Endothelial cell of umbilical vein (primary cell): ENCODE measurements at regions not wholly inside any gene's neighbourhood (a gene's known extent, or its start where the extent isn't known, plus 50 kb on each side); places are given as distances from the start of the nearest gene placed in this dataset.

ENCODE experiments used
- BruUV-seq: library from RNA; stranded (reverse); fragments of 400-500 nt; replicated peaks from 2 replicates; lab custom pipeline; 2021; lab: Mats Ljungman, UMichigan
- CTCF ChIA-PET: fragments of 300-600, 350-600 bp; sonication (Branson Sonifier 250); formaldehyde crosslinking; loops from one replicate; lab custom pipeline; 2021; ENCODE audit warnings: antibody characterized with exemption, inconsistent platforms; lab: Charles Lee
- POLR2A ChIA-PET: fragments of 300-600, 350-600 bp; sonication (Branson Sonifier 250); formaldehyde crosslinking; loops from one replicate; lab custom pipeline; 2021; ENCODE audit warnings: antibody characterized with exemption, inconsistent platforms; lab: Charles Lee
- DNase-seq: peaks from one replicate; pipeline ENCODE4 v3.0.0-alpha.2; 2011; ENCODE audit warnings: low read depth, low spot score
- FAIRE-seq: peaks from 2 replicates; lab custom pipeline; 2011; peaks lifted over from hg19 to GRCh38; lab: Jason Lieb, UNC
- H2AFZ ChIP-seq: 2 replicates; pipeline ENCODE4 v1.6.0; 2012; ENCODE audit warnings: low read depth, low read length, control low read depth, inconsistent platforms
- H3K27ac ChIP-seq: 2 replicates; pipeline ENCODE4 v1.5.1; 2011; ENCODE audit warnings: low read depth, mild to moderate bottlenecking, control low read depth, low read length, moderate library complexity; ENCODE audit not compliant: insufficient read depth
- H3K27me3 ChIP-seq, 2 experiments: 2 replicates each; pipeline versions ENCODE4 v1.6.0 to v1.6.1; 2011; ENCODE audit warnings: low read length in 2 of 2, mixed read lengths in 1 of 2; ENCODE audit not compliant: control insufficient read depth in 2 of 2, insufficient read depth in 2 of 2
- H3K36me3 ChIP-seq, 2 experiments: 2 replicates in 1 of 2; 3 replicates in 1 of 2; pipeline ENCODE4 v1.5.1; 2011; ENCODE audit warnings: low read length in 2 of 2, mild to moderate bottlenecking in 1 of 2, moderate library complexity in 1 of 2; ENCODE audit not compliant: control insufficient read depth in 2 of 2, insufficient read depth in 2 of 2; ENCODE audit errors: extremely low read depth in 1 of 2
- H3K4me1 ChIP-seq: 3 replicates; pipeline ENCODE4 v1.5.1; 2011; ENCODE audit warnings: mild to moderate bottlenecking, low read length; ENCODE audit not compliant: control insufficient read depth, insufficient read depth; ENCODE audit errors: extremely low read depth
- H3K4me2 ChIP-seq: 2 replicates; pipeline ENCODE4 v1.6.1; 2011; ENCODE audit warnings: low read length, control low read depth, mixed read lengths; ENCODE audit not compliant: insufficient read depth
- H3K4me3 ChIP-seq, 3 experiments: fragments of 200-600 bp in 1 of 3; sonication (generic), shearing (Covaris generic) in 1 of 3; replicated peaks in 1 of 3; 2 replicates each; pipeline ENCODE4 v1.5.1; 2011 to 2016; ENCODE audit warnings: control low read depth in 3 of 3, low read length in 3 of 3, mild to moderate bottlenecking in 2 of 3, inconsistent platforms in 1 of 3, low read depth in 1 of 3, moderate library complexity in 1 of 3; ENCODE audit not compliant: insufficient read depth in 1 of 3
- H3K79me2 ChIP-seq: 2 replicates; pipeline ENCODE4 v1.6.0; 2012; ENCODE audit warnings: low read length, inconsistent platforms; ENCODE audit not compliant: control insufficient read depth, insufficient read depth
- H3K9ac ChIP-seq: replicated peaks from 2 replicates; pipeline ENCODE3; 2011; ENCODE audit warnings: low read length, control low read depth; ENCODE audit not compliant: insufficient read depth; ENCODE audit errors: extremely low read depth
- H3K9me1 ChIP-seq: replicated peaks from 3 replicates; pipeline ENCODE4 v1.6.0; 2011; ENCODE audit warnings: mild to moderate bottlenecking, low read length; ENCODE audit not compliant: control insufficient read depth, insufficient read depth; ENCODE audit errors: extremely low read depth
- H3K9me3 ChIP-seq: replicated peaks from 2 replicates; pipeline ENCODE4 v1.5.1; 2012; ENCODE audit warnings: low read length, inconsistent platforms; ENCODE audit not compliant: control insufficient read depth, insufficient read depth
- H4K20me1 ChIP-seq: replicated peaks from 2 replicates; pipeline ENCODE3; 2011; ENCODE audit warnings: mild to moderate bottlenecking, low read length; ENCODE audit not compliant: control insufficient read depth, insufficient read depth; ENCODE audit errors: extremely low read depth
- EZH2 ChIP-seq: IDR thresholded peaks from 2 replicates; pipeline ENCODE4 v1.6.1; 2012; ENCODE audit warnings: borderline replicate concordance, low read depth, mild to moderate bottlenecking, moderate library complexity, low read length, inconsistent platforms; ENCODE audit not compliant: severe bottlenecking
- FOS ChIP-seq: IDR thresholded peaks from 2 replicates; pipeline ENCODE4 v1.6.1; 2011; ENCODE audit warnings: mild to moderate bottlenecking, low read length, moderate library complexity, borderline replicate concordance; ENCODE audit not compliant: insufficient read depth
- GATA2 ChIP-seq: IDR thresholded peaks from 2 replicates; pipeline ENCODE4 v1.7.0; 2011; ENCODE audit warnings: low read depth, mild to moderate bottlenecking, moderate library complexity, mixed read lengths, low read length; ENCODE audit not compliant: insufficient read length, insufficient read depth
- JUN ChIP-seq: IDR thresholded peaks from 2 replicates; pipeline ENCODE4 v1.6.1; 2011; ENCODE audit warnings: borderline replicate concordance, low read depth; ENCODE audit not compliant: insufficient read length, insufficient read depth
- MYC ChIP-seq: IDR thresholded peaks from one replicate; pipeline ENCODE4 v1.6.1; 2011; ENCODE audit warnings: mild to moderate bottlenecking, low read depth, low read length
- POLR2A ChIP-seq: IDR thresholded peaks from 2 replicates; pipeline ENCODE4 v1.6.1; 2012; ENCODE audit warnings: low read depth, mild to moderate bottlenecking, control low read depth, low read length
- POLR2AphosphoS5 ChIP-seq: IDR thresholded peaks from 2 replicates; pipeline ENCODE4 v1.6.1; 2012; ENCODE audit warnings: low read depth, mild to moderate bottlenecking, control low read depth, low read length, moderate library complexity; ENCODE audit not compliant: insufficient read depth
- dilution Hi-C: fragments of 300-500 bp; cut with MboI; formaldehyde crosslinking; loops from one replicate; pipeline ENCODE4 v1.15.0; 2019; ENCODE audit warnings: low sequenced_read_pairs; ENCODE audit not compliant: extremely low pct_ligation_motif_present
- intact Hi-C: fragments of 100-400 bp; cut with micrococcal nuclease; formaldehyde crosslinking; loops from one replicate; pipeline ENCODE4 v1.10.0; 2022
- TF ChIP-seq, protein P1 (sequence below), 2 donors: IDR thresholded peaks; 1 replicate in 1 of 2; 2 replicates in 1 of 2; pipeline ENCODE4 v1.5.1; 2011; ENCODE audit warnings: low read length in 2 of 2, mild to moderate bottlenecking in 2 of 2, moderate library complexity in 2 of 2, control low read depth in 1 of 2, inconsistent platforms in 1 of 2, low read depth in 1 of 2; ENCODE audit not compliant: insufficient read depth in 1 of 2; ENCODE audit errors: extremely low read depth in 1 of 2
- TF ChIP-seq, protein P2 (sequence below): IDR thresholded peaks from 2 replicates; pipeline ENCODE4 v1.6.1; 2011; ENCODE audit not compliant: insufficient read depth, insufficient read length

DNA sequence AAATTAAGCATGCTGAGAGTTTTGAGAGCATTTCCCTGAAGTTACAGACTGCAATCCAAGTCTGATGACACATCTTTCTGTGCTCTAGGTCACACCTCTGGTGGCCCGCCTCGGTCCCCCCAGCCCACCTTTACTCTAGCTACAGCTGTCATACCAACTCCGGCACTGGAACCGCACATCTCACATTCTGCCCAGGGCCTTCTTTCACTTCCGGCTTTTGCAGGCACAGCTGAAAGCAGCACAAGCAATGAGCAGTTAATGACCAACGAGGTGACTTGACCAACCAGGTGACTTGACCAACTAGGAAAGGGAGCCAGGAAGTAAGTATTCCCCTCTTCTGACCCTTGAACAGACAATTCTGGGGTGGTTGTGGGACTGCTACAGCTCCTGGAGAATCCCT, 88.6 kb upstream of the MOCS1 start:
- no peaks in the 10 kb centered on the region for H4K20me1 ChIP-seq
- DNase-seq (no peak), FAIRE-seq (no peak)
- no peaks in the 10 kb centered on the region for H3K9me1 ChIP-seq
- no peak overlapping the region for H3K9ac ChIP-seq
- ChIA-PET POLR2A (no interaction called here), CTCF (no interaction called here)
- no peaks in the 10 kb centered on the region for H3K36me3 ChIP-seq
- H3K27ac ChIP-seq = no peak overlapping the region
- H3K4me3 ChIP-seq = no peak overlapping the region
- dilution Hi-C loops = no loop called here
- no peak overlapping the region for H2AFZ ChIP-seq
- BruUV-seq = no TSS peak
- no peaks in the 10 kb centered on the region for H3K4me1 ChIP-seq
- TF ChIP-seq POLR2A (no peak), GATA2 (no peak), EZH2 (no peak), FOS (no peak), MYC (no peak), JUN (no peak), POLR2AphosphoS5 (no peak)
- TF ChIP-seq, protein P1, sequence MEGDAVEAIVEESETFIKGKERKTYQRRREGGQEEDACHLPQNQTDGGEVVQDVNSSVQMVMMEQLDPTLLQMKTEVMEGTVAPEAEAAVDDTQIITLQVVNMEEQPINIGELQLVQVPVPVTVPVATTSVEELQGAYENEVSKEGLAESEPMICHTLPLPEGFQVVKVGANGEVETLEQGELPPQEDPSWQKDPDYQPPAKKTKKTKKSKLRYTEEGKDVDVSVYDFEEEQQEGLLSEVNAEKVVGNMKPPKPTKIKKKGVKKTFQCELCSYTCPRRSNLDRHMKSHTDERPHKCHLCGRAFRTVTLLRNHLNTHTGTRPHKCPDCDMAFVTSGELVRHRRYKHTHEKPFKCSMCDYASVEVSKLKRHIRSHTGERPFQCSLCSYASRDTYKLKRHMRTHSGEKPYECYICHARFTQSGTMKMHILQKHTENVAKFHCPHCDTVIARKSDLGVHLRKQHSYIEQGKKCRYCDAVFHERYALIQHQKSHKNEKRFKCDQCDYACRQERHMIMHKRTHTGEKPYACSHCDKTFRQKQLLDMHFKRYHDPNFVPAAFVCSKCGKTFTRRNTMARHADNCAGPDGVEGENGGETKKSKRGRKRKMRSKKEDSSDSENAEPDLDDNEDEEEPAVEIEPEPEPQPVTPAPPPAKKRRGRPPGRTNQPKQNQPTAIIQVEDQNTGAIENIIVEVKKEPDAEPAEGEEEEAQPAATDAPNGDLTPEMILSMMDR (IDR thresholded peaks at IDR 0.05; ENCODE audit: extremely low read depth in 1 of 2, insufficient read depth in 1 of 2, low read depth in 1 of 2, low read length in 2 of 2) = no peak
- TF ChIP-seq, protein P2, sequence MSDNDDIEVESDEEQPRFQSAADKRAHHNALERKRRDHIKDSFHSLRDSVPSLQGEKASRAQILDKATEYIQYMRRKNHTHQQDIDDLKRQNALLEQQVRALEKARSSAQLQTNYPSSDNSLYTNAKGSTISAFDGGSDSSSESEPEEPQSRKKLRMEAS = no peak
- no peak overlapping the region for H3K4me2 ChIP-seq
- intact Hi-C loops = no loop called here
- no peaks in the 10 kb centered on the region for H3K79me2 ChIP-seq
- no peaks in the 10 kb centered on the region for H3K27me3 ChIP-seq
- no peaks in the 10 kb centered on the region for H3K9me3 ChIP-seq
